RWPE2 (cell line): ENCODE measurements at regions not wholly inside any gene's neighbourhood (a gene's known extent, or its start where the extent isn't known, plus 50 kb on each side); places are given as distances from the start of the nearest gene placed in this dataset.

Source experiments
- ATAC-seq: fragments of 200-7000 bp; cut with Tn5 transposase; 3 replicates; pipeline ENCODE4 v1.9.1; 2021; ENCODE audit warnings: low read depth
- DNase-seq: peaks from one replicate; pipeline ENCODE4 v3.0.0-alpha.2; 2020; ENCODE audit warnings: low spot score
- H3K27ac ChIP-seq: fragments of 450-650 bp; 2 replicates; pipeline ENCODE4 v1.5.1; 2017; ENCODE audit warnings: mild to moderate bottlenecking; ENCODE audit not compliant: poor library complexity, severe bottlenecking
- H3K27me3 ChIP-seq: fragments of 250-450 bp; sonication (Bioruptor Pico); 2 replicates; pipeline ENCODE4 v1.5.1; 2021; ENCODE audit warnings: mild to moderate bottlenecking, moderate library complexity; ENCODE audit not compliant: insufficient read depth, poor library complexity, severe bottlenecking
- H3K36me3 ChIP-seq: fragments of 250-450 bp; sonication (Bioruptor Pico); 2 replicates; pipeline ENCODE4 v1.5.1; 2020; ENCODE audit warnings: low read depth, mild to moderate bottlenecking, moderate library complexity
- H3K4me1 ChIP-seq: fragments of 250-450 bp; sonication (Bioruptor Pico); 2 replicates; pipeline ENCODE4 v1.5.1; 2021; ENCODE audit warnings: mild to moderate bottlenecking, moderate library complexity; ENCODE audit not compliant: insufficient read depth, poor library complexity, severe bottlenecking
- H3K4me3 ChIP-seq: fragments of 250-450 bp; sonication (Bioruptor Pico); 2 replicates; pipeline ENCODE4 v1.5.1; 2021; ENCODE audit warnings: mild to moderate bottlenecking, moderate library complexity; ENCODE audit not compliant: severe bottlenecking
- H3K9me3 ChIP-seq: fragments of 250-450 bp; sonication (Bioruptor Pico); 2 replicates; pipeline ENCODE4 v1.5.1; 2021; ENCODE audit warnings: mild to moderate bottlenecking, moderate library complexity; ENCODE audit not compliant: severe bottlenecking
- TF ChIP-seq, protein P1 (sequence below): fragments of 450-650 bp; IDR thresholded peaks from one replicate; pipeline ENCODE4 v1.5.1; 2017; ENCODE audit warnings: mild to moderate bottlenecking, moderate library complexity; ENCODE audit not compliant: poor library complexity, severe bottlenecking

DNA sequence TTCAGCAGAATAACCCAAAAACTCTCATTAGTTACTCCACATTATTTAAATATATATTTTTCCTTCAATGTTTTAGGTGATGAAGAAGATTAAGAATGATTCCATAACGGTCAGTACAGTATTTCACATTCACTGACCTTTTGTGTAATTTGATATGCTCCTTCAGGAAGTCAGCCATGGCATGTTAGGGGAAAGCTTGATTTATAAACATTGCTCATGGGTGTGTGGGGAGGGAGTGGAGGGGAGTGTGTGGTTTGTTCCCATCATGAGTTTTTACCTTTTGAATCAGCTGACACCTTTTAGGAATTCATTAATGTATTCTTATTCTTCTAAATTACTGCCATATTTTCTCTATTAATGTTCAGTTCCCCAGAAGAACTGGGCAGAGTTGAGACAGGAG lies 240.2 kb downstream of the ATG4C start:
- no peak for DNase-seq
- H3K4me1 ChIP-seq: no peaks in the 10 kb centered on the region
- peaks cover 4% of the 10 kb centered on the region for H3K27me3 ChIP-seq
- no peak overlapping the region for H3K27ac ChIP-seq
- no peaks in the 10 kb centered on the region for H3K9me3 ChIP-seq
- no peak overlapping the region for H3K4me3 ChIP-seq
- no peaks in the 10 kb centered on the region for H3K36me3 ChIP-seq
- TF ChIP-seq, protein P1, sequence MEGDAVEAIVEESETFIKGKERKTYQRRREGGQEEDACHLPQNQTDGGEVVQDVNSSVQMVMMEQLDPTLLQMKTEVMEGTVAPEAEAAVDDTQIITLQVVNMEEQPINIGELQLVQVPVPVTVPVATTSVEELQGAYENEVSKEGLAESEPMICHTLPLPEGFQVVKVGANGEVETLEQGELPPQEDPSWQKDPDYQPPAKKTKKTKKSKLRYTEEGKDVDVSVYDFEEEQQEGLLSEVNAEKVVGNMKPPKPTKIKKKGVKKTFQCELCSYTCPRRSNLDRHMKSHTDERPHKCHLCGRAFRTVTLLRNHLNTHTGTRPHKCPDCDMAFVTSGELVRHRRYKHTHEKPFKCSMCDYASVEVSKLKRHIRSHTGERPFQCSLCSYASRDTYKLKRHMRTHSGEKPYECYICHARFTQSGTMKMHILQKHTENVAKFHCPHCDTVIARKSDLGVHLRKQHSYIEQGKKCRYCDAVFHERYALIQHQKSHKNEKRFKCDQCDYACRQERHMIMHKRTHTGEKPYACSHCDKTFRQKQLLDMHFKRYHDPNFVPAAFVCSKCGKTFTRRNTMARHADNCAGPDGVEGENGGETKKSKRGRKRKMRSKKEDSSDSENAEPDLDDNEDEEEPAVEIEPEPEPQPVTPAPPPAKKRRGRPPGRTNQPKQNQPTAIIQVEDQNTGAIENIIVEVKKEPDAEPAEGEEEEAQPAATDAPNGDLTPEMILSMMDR: no peak
- ATAC-seq: no peak

DNA sequence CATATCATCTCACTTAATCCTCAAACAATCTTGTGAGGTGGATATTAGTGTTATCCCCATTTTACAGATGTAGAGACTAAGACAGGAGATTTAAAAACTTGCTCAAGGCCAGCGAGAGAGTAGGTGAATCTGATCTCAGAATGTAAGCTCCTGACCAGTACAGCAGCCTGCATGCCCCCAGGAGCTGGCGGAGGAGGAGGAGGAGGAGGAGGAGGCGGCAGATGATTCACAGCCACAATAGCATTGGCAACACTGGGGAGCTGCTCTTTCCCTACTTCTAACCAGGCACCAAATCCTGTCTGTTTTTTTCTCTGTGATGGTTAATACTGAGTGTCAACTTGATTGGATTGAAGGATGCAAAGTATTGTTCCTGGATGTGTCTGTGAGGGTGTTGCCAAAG lies 243.2 kb downstream of the ATG4C start:
- Histone ChIP-seq H3K4me3 (no peak overlapping the region), H3K9me3 (no peaks in the 10 kb centered on the region), H3K27ac (no peak overlapping the region), H3K36me3 (no peaks in the 10 kb centered on the region), H3K27me3 (peaks cover 4% of the 10 kb centered on the region), H3K4me1 (no peaks in the 10 kb centered on the region)
- TF ChIP-seq, protein P1: no peak
- DNase-seq: no peak
- no peak for ATAC-seq

DNA sequence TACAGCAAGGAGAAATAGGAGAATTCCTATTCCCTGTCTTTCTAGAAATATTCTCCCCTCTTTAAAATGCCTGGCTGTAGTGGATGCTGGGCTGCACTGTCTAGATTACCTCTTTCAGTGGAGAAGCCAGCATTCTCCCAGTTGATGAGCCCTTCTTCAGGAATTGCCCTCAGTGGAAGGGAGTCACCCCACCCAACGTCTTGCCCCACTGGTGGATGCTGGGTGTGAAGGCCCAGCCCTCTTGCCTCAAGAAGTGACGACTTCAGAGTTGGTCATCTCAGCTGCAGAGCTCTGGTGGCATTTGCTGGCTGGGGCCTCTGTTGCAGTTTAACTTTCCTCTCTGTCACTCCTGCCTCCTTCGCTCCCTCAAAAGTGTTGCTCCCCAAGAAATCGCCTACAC lies 248.2 kb downstream of the ATG4C start:
- Histone ChIP-seq H3K4me3 (no peak overlapping the region), H3K27ac (no peak overlapping the region), H3K4me1 (no peaks in the 10 kb centered on the region), H3K27me3 (no peaks in the 10 kb centered on the region), H3K9me3 (no peaks in the 10 kb centered on the region), H3K36me3 (no peaks in the 10 kb centered on the region)
- ATAC-seq (no peak), DNase-seq (no peak)
- TF ChIP-seq, protein P1: no peak

DNA sequence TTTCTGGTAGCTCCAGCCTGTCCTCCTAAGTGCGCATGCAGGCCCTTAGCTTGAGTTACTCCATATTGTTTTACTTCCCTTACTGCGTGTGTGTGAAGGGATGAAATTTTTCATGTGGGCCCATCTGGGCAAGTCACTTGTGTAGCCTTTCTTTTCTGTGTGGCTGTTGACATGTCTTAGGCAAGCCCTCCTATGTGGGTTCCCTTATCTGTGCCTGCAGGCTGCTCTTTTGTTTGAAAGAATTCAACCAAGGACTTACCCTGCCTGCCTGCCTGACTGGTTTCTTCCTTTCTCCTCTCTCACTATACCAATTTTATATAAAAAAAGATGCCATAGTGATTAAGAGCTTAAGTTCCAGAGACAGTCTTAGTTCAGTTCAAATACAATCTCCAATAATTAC lies 249.3 kb downstream of the ATG4C start:
- Histone ChIP-seq H3K27ac (no peak overlapping the region), H3K4me3 (no peak overlapping the region), H3K36me3 (no peaks in the 10 kb centered on the region), H3K9me3 (no peaks in the 10 kb centered on the region), H3K27me3 (no peaks in the 10 kb centered on the region), H3K4me1 (no peaks in the 10 kb centered on the region)
- no peak for ATAC-seq
- no peak for DNase-seq
- TF ChIP-seq, protein P1: no peak

DNA sequence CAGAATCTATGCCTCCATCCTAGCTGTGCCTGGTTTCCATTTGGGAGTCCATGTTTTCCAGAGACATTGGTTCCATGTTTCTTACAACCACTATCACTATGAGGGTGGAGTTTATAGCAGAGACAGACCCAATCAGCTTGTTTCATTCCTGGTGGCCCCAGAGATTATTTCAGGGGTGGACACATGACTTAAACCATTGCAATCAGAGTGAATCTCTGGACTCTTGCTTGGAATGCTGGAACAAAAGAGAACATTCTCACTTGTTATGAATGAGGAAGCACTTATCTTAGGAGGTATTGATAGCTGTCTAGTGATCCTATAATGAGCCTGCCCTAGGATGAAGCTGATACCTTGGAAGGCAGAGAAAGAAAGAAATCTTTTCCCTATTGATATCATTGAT lies 250.3 kb downstream of the ATG4C start:
- Histone ChIP-seq H3K27me3 (no peaks in the 10 kb centered on the region), H3K27ac (no peak overlapping the region), H3K9me3 (no peaks in the 10 kb centered on the region), H3K4me3 (no peak overlapping the region), H3K4me1 (no peaks in the 10 kb centered on the region), H3K36me3 (no peaks in the 10 kb centered on the region)
- ATAC-seq (no peak), DNase-seq (no peak)
- TF ChIP-seq, protein P1: no peak
